Upper lobe of left lung (tissue), 4 donors: ENCODE measurements at regions not wholly inside any gene's neighbourhood (a gene's known extent, or its start where the extent isn't known, plus 50 kb on each side); places are given as distances from the start of the nearest gene placed in this dataset.

ENCODE experiments used
- CTCF ChIP-seq, 6 experiments: fragments of 450-650 bp in 4 of 6; fragments of 200-600 bp in 2 of 6; sonication (generic) in 2 of 6; IDR thresholded peaks; one replicate each; pipeline ENCODE4 v1.5.1; 2016 to 2019; ENCODE audit warnings: antibody characterized with exemption in 6 of 6
- EP300 ChIP-seq, 4 donors: sonication (generic); formaldehyde crosslinking; IDR thresholded peaks; one replicate each; pipeline ENCODE4 v1.5.1; 2017; ENCODE audit warnings: antibody characterized with exemption in 4 of 4, control low read depth in 2 of 4
- POLR2A ChIP-seq, 4 donors: fragments of 450-650 bp; IDR thresholded peaks; one replicate each; pipeline ENCODE4 v1.5.1; 2016 to 2017; ENCODE audit warnings: antibody characterized with exemption in 4 of 4, mild to moderate bottlenecking in 2 of 4
- POLR2AphosphoS5 ChIP-seq, 2 donors: sonication (generic); formaldehyde crosslinking; IDR thresholded peaks; one replicate each; pipeline ENCODE4 v1.5.1; 2017; ENCODE audit warnings: antibody characterized with exemption in 2 of 2

GRCh38 chr2:138215958-138216357 is 251.7 kb downstream of the HNMT start:
- TF ChIP-seq CTCF (IDR thresholded peaks at IDR 0.05) (no peak), POLR2A (IDR thresholded peaks at IDR 0.05) (no peak), POLR2AphosphoS5 (IDR thresholded peaks at IDR 0.05) (no peak), EP300 (IDR thresholded peaks at IDR 0.05) (no peak)
